ENCODE measurements at regions not wholly inside any gene's neighbourhood (a gene's known extent, or its start where the extent isn't known, plus 50 kb on each side); places are given as distances from the start of the nearest gene placed in this dataset.
"Not testable (repeated sequence)": the region's sequence is repeated elsewhere in the genome, so short reads cannot be mapped to it uniquely, and the experiment has no call there.

DNA sequence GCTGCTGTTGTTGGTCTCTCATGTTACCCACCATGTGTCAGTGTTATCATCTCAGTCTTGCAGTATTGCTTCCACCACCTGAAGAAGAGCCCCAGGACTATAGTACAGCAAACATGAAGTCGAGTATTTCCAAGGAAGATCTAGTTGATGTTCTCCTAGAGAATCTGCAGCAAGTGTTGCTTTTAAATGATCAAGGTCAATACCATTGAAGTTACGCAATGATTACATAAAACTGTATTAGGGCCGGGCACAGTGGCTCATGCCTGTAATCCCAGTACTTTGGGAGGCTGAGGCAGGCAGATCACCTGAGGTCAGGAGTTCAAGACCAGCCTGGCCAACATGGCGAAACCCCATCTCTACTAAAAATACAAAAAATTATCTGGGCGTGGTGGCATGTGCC, 173.9 kb downstream of the TJP1 start:
- not testable (repeated sequence) for H3K9me3 ChIP-seq (ENCODE audit: control insufficient read depth in 2 of 2, low read length in 2 of 2); H3K4me1 ChIP-seq (ENCODE audit: control insufficient read depth in 2 of 2, insufficient read depth in 2 of 2, low read length in 2 of 2); H3K27ac ChIP-seq (ENCODE audit: low read depth in 2 of 2, low read length in 2 of 2); H3K4me3 ChIP-seq (ENCODE audit: low read length in 2 of 2); H3K36me3 ChIP-seq (ENCODE audit: control insufficient read depth in 2 of 2, insufficient read depth in 2 of 2, low read length in 2 of 2); H3K9ac ChIP-seq (ENCODE audit: low read depth in 1 of 2, low read length in 2 of 2); H3K27me3 ChIP-seq (ENCODE audit: control insufficient read depth in 2 of 2, insufficient read depth in 2 of 2, low read length in 2 of 2)

DNA sequence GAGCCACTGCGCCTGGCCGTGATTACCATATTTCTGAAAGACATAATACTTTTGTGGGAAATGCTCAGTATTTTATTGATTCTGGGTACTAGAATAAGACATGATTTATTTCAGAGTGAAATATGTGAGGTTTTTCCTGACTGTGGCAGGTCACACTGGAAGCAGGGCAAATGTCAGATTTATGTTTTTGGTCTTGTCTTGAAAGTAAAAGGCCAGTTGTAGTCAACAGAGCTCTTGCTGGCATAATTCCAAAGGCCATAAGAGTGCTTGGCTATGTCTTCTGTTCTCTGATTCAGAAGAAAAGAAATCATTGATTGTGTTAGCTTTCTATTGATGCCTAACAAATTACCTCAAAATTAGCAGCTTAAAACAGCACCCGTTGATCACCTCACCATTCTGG, 176.4 kb downstream of the TJP1 start:
- Histone ChIP-seq H3K36me3 (ENCODE audit: control insufficient read depth in 2 of 2, insufficient read depth in 2 of 2, low read length in 2 of 2) (no peaks in the 10 kb centered on the region), H3K4me1 (ENCODE audit: control insufficient read depth in 2 of 2, insufficient read depth in 2 of 2, low read length in 2 of 2) (no peaks in the 10 kb centered on the region), H3K4me3 (ENCODE audit: low read length in 2 of 2) (no peak overlapping the region)

DNA sequence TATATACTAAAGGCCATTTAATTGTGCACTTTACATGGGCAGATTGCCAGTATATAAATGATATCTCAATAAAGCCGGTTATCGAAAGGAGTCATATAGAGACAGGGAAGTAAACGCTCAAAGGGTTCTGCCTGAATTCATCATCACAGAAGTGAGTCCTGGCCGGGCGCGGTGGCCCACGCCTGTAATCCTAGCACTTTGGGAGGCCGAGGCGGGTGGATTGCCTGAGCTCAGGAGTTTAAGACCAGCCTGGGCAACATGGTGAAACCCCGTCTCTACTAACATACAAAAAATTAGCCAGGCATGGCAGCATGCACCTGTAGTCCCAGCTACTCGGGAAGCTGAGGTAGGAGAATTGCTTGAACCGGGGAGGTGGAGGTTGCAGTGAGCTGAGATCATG, 177.9 kb downstream of the TJP1 start:
- H3K9me3 ChIP-seq (ENCODE audit: control insufficient read depth in 2 of 2, low read length in 2 of 2); H3K9ac ChIP-seq (ENCODE audit: low read depth in 1 of 2, low read length in 2 of 2); H3K27ac ChIP-seq (ENCODE audit: low read depth in 2 of 2, low read length in 2 of 2); H3K4me3 ChIP-seq (ENCODE audit: low read length in 2 of 2); H3K4me1 ChIP-seq (ENCODE audit: control insufficient read depth in 2 of 2, insufficient read depth in 2 of 2, low read length in 2 of 2); H3K27me3 ChIP-seq (ENCODE audit: control insufficient read depth in 2 of 2, insufficient read depth in 2 of 2, low read length in 2 of 2); H3K36me3 ChIP-seq (ENCODE audit: control insufficient read depth in 2 of 2, insufficient read depth in 2 of 2, low read length in 2 of 2): not testable (repeated sequence)

More for the DNA sequence above, 176.4 kb downstream of the TJP1 start:
- H3K27me3 ChIP-seq (ENCODE audit: control insufficient read depth in 2 of 2, insufficient read depth in 2 of 2, low read length in 2 of 2): no peaks in the 10 kb centered on the region
- no peak overlapping the region for H3K9ac ChIP-seq (ENCODE audit: low read depth in 1 of 2, low read length in 2 of 2)
- H3K27ac ChIP-seq (ENCODE audit: low read depth in 2 of 2, low read length in 2 of 2): no peak overlapping the region
- H3K9me3 ChIP-seq (ENCODE audit: control insufficient read depth in 2 of 2, low read length in 2 of 2): no peaks in the 10 kb centered on the region

DNA sequence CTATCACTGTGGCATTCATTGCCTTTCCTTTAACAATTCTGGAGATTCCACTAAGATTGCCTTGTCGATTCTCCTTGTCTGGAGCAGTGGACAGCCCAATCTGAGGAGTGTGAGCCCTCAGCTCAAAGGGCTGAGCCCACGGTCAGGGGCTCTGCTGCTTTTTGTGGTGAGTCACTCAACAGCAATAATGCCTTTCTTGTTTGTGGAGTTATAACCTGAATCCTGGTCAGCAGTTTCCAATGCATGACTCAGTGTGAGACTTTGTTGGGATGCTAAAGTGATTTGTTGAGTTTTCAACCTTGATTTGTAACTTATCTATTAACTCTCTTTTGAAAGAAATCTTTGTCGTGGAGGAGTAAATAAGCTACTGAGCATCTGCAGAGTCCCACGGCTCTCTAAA, 183.5 kb downstream of the TJP1 start:
- H3K9me3 ChIP-seq (ENCODE audit: control insufficient read depth in 2 of 2, low read length in 2 of 2): no peaks in the 10 kb centered on the region
- no peaks in the 10 kb centered on the region for H3K36me3 ChIP-seq (ENCODE audit: control insufficient read depth in 2 of 2, insufficient read depth in 2 of 2, low read length in 2 of 2)
- H3K4me1 ChIP-seq (ENCODE audit: control insufficient read depth in 2 of 2, insufficient read depth in 2 of 2, low read length in 2 of 2): peaks cover 3 to 4% of the 10 kb centered on the region in 2 donors
- no peak overlapping the region for H3K4me3 ChIP-seq (ENCODE audit: low read length in 2 of 2)
- H3K27me3 ChIP-seq (ENCODE audit: control insufficient read depth in 2 of 2, insufficient read depth in 2 of 2, low read length in 2 of 2): no peaks in the 10 kb centered on the region
- no peak overlapping the region for H3K9ac ChIP-seq (ENCODE audit: low read depth in 1 of 2, low read length in 2 of 2)
- H3K27ac ChIP-seq (ENCODE audit: low read depth in 2 of 2, low read length in 2 of 2): no peak overlapping the region

DNA sequence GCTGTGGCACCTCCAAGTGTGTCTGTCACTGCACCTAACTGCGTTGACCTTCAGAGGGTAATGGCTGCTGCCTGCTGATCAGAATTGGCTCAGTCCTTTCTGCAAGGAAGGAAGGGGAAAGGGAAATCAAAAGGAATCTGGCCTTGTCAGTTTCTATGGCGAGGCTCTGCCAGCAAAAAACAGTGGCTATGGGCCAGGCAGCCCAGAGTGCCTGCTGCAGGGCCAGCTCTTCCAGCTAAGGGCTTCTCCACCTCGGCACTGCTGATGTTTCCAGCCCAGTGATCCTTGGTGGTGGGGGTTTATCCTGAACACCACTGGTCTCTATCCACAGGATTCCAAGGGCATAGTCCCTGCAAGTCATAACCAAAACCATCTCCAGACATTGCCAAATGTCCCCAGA, 184.3 kb downstream of the TJP1 start:
- Histone ChIP-seq H3K9ac (ENCODE audit: low read depth in 1 of 2, low read length in 2 of 2) (no peak overlapping the region), H3K27me3 (ENCODE audit: control insufficient read depth in 2 of 2, insufficient read depth in 2 of 2, low read length in 2 of 2) (no peaks in the 10 kb centered on the region), H3K36me3 (ENCODE audit: control insufficient read depth in 2 of 2, insufficient read depth in 2 of 2, low read length in 2 of 2) (no peaks in the 10 kb centered on the region), H3K4me3 (ENCODE audit: low read length in 2 of 2) (no peak overlapping the region), H3K4me1 (ENCODE audit: control insufficient read depth in 2 of 2, insufficient read depth in 2 of 2, low read length in 2 of 2) (peaks cover 3 to 4% of the 10 kb centered on the region in 2 donors), H3K27ac (ENCODE audit: low read depth in 2 of 2, low read length in 2 of 2) (no peak overlapping the region), H3K9me3 (ENCODE audit: control insufficient read depth in 2 of 2, low read length in 2 of 2) (no peaks in the 10 kb centered on the region)

DNA sequence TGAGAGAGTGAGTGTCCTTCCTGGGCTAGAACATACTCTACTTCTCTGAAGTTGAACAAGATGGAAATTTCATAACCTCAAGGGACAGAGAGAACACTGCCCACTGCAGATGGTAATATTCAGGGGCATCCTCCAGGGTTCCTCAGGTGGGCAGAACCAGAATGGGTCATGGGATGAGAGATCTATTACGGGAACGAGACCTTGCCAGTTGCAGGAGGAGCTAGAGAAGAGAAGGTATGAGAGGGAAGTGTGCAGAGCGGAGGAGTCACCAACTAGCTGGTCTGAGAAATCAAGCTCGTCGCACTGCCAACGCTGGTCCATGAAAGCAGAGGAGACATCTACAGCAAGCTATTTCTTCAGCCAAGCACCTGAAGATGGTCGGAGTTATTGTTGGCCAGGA, 184.7 kb downstream of the TJP1 start:
- Histone ChIP-seq H3K27ac (ENCODE audit: low read depth in 2 of 2, low read length in 2 of 2) (no peak overlapping the region), H3K9me3 (ENCODE audit: control insufficient read depth in 2 of 2, low read length in 2 of 2) (no peaks in the 10 kb centered on the region), H3K4me1 (ENCODE audit: control insufficient read depth in 2 of 2, insufficient read depth in 2 of 2, low read length in 2 of 2) (peaks cover 3 to 4% of the 10 kb centered on the region in 2 donors), H3K4me3 (ENCODE audit: low read length in 2 of 2) (no peak overlapping the region), H3K27me3 (ENCODE audit: control insufficient read depth in 2 of 2, insufficient read depth in 2 of 2, low read length in 2 of 2) (no peaks in the 10 kb centered on the region), H3K9ac (ENCODE audit: low read depth in 1 of 2, low read length in 2 of 2) (no peak overlapping the region), H3K36me3 (ENCODE audit: control insufficient read depth in 2 of 2, insufficient read depth in 2 of 2, low read length in 2 of 2) (no peaks in the 10 kb centered on the region)

DNA sequence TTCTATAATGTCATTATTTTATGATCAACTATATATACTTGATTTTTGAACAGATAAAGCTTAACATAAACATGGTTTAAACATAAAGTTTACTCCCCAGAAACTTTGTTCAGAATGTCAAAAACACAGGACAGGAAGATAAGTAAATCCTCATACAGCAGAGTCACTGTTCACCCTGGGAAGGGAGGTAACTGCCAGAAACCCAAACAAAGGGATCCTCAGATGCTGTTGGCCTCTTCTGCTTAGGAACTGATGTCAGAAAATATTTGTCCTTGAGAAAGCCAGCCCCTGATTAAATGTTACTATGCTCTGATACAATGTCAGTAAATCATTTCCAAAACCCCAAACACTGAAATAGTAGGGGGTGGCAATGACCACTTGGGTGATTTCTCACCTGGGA, 185.3 kb downstream of the TJP1 start:
- Histone ChIP-seq H3K4me1 (ENCODE audit: control insufficient read depth in 2 of 2, insufficient read depth in 2 of 2, low read length in 2 of 2) (peaks cover 3 to 4% of the 10 kb centered on the region in 2 donors), H3K36me3 (ENCODE audit: control insufficient read depth in 2 of 2, insufficient read depth in 2 of 2, low read length in 2 of 2) (no peaks in the 10 kb centered on the region), H3K9ac (ENCODE audit: low read depth in 1 of 2, low read length in 2 of 2) (no peak overlapping the region), H3K27ac (ENCODE audit: low read depth in 2 of 2, low read length in 2 of 2) (no peak overlapping the region), H3K27me3 (ENCODE audit: control insufficient read depth in 2 of 2, insufficient read depth in 2 of 2, low read length in 2 of 2) (no peaks in the 10 kb centered on the region), H3K9me3 (ENCODE audit: control insufficient read depth in 2 of 2, low read length in 2 of 2) (no peaks in the 10 kb centered on the region), H3K4me3 (ENCODE audit: low read length in 2 of 2) (no peak overlapping the region)

DNA sequence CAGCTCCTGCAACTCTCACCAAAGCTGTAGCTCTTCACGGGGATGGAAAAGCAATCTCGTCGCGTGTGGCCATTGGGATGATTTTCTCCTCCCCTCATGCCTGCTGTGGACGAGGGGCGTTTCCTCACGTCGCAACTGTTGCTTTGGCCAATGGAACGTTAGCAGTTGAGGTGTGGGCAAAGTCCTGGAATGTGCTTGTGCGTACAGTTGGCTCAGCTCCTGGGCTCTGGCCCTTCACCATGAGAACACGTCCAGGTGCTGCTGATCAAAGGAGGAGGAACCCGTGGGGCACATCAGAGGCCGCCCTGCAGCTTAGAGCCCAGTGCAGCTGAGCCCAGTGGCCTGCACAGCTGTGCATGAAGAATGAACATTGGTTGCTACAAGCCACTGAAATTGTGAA, 186.1 kb downstream of the TJP1 start:
- H3K4me1 ChIP-seq (ENCODE audit: control insufficient read depth in 2 of 2, insufficient read depth in 2 of 2, low read length in 2 of 2): peaks cover 3 to 4% of the 10 kb centered on the region in 2 donors
- no peak overlapping the region for H3K9ac ChIP-seq (ENCODE audit: low read depth in 1 of 2, low read length in 2 of 2)
- no peaks in the 10 kb centered on the region for H3K36me3 ChIP-seq (ENCODE audit: control insufficient read depth in 2 of 2, insufficient read depth in 2 of 2, low read length in 2 of 2)
- no peak overlapping the region for H3K27ac ChIP-seq (ENCODE audit: low read depth in 2 of 2, low read length in 2 of 2)
- no peaks in the 10 kb centered on the region for H3K9me3 ChIP-seq (ENCODE audit: control insufficient read depth in 2 of 2, low read length in 2 of 2)
- H3K4me3 ChIP-seq (ENCODE audit: low read length in 2 of 2): no peak overlapping the region
- no peaks in the 10 kb centered on the region for H3K27me3 ChIP-seq (ENCODE audit: control insufficient read depth in 2 of 2, insufficient read depth in 2 of 2, low read length in 2 of 2)

DNA sequence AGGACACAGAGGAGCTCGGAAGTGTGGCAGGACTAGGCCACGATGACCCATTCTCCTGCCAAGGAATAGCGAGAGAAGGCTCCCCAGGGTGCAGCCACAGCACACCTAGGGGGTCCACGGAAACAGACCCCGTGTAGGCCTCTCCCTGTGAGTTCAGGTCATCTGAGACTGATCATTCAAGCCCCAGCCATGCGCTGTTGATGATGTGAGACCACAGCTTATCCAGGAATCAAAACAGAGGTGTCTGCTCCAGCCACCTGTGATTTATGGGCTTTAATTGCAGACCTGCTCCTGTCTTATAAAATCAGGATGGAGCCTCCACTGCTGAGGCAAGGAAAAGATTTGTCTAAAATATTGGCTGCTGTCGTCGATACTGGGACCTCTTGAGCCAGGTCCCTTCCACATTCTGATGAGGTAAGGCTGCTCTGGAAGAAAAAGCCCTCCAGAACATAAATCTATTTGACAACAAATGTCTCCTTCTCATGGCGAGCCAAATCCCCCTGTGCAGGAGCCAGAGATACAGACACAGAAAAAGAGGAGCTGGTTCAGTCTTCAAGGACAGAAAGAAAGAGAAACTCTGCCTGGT, 186.7 kb downstream of the TJP1 start:
- Histone ChIP-seq H3K9me3 (ENCODE audit: control insufficient read depth in 2 of 2, low read length in 2 of 2) (no peaks in the 10 kb centered on the region), H3K27ac (ENCODE audit: low read depth in 2 of 2, low read length in 2 of 2) (no peak overlapping the region), H3K4me3 (ENCODE audit: low read length in 2 of 2) (no peak overlapping the region), H3K4me1 (ENCODE audit: control insufficient read depth in 2 of 2, insufficient read depth in 2 of 2, low read length in 2 of 2) (peaks cover 3 to 4% of the 10 kb centered on the region in 2 donors), H3K36me3 (ENCODE audit: control insufficient read depth in 2 of 2, insufficient read depth in 2 of 2, low read length in 2 of 2) (no peaks in the 10 kb centered on the region), H3K27me3 (ENCODE audit: control insufficient read depth in 2 of 2, insufficient read depth in 2 of 2, low read length in 2 of 2) (no peaks in the 10 kb centered on the region), H3K9ac (ENCODE audit: low read depth in 1 of 2, low read length in 2 of 2) (no peak overlapping the region)

DNA sequence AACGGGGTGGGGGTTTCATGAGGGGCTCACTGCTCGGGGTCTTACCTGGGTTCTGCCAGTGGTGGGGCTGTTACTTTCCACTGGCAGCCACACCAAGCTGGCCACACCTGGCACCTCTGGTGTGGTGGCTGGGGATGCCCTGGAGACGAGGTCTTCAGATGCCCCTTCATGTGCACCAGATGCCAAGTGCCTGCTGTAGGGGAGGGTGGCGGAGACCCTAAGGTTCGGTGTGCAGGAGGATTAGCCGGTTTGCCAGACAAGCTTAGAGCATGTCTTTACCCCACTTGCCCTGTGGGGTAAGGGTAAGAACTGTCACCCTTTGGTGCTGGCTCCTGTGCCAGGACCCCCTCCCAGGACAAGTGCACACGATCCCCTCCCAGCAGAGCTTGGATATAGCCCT, 188.3 kb downstream of the TJP1 start:
- H3K9ac ChIP-seq (ENCODE audit: low read depth in 1 of 2, low read length in 2 of 2): no peak overlapping the region
- peaks cover 3 to 4% of the 10 kb centered on the region in 2 donors for H3K4me1 ChIP-seq (ENCODE audit: control insufficient read depth in 2 of 2, insufficient read depth in 2 of 2, low read length in 2 of 2)
- no peaks in the 10 kb centered on the region for H3K9me3 ChIP-seq (ENCODE audit: control insufficient read depth in 2 of 2, low read length in 2 of 2)
- H3K36me3 ChIP-seq (ENCODE audit: control insufficient read depth in 2 of 2, insufficient read depth in 2 of 2, low read length in 2 of 2): no peaks in the 10 kb centered on the region
- H3K27me3 ChIP-seq (ENCODE audit: control insufficient read depth in 2 of 2, insufficient read depth in 2 of 2, low read length in 2 of 2): no peaks in the 10 kb centered on the region
- no peak overlapping the region for H3K27ac ChIP-seq (ENCODE audit: low read depth in 2 of 2, low read length in 2 of 2)
- H3K4me3 ChIP-seq (ENCODE audit: low read length in 2 of 2): no peak overlapping the region

All from mucosa of rectum (tissue), 2 donors.